Lower leg skin (tissue), 4 donors: ENCODE measurements at regions not wholly inside any gene's neighbourhood (a gene's known extent, or its start where the extent isn't known, plus 50 kb on each side); places are given as distances from the start of the nearest gene placed in this dataset.
"Not testable (repeated sequence)": the region's sequence is repeated elsewhere in the genome, so short reads cannot be mapped to it uniquely, and the experiment has no call there.

ENCODE experiments used
- DNase-seq, 2 donors: peaks; one replicate each; pipeline ENCODE4 v3.0.0-alpha.2; 2019; ENCODE audit warnings: low spot score in 2 of 2
- H3K4me3 ChIP-seq: fragments of 200-600 bp; sonication (generic); 2 replicates; pipeline ENCODE4 v1.5.1; 2017; ENCODE audit warnings: mild to moderate bottlenecking, low read depth; ENCODE audit not compliant: poor library complexity, severe bottlenecking
- CTCF ChIP-seq, 3 donors: fragments of 450-650 bp; IDR thresholded peaks; one replicate each; pipeline ENCODE4 v1.5.1; 2016; ENCODE audit warnings: antibody characterized with exemption in 3 of 3, mild to moderate bottlenecking in 3 of 3, moderate library complexity in 2 of 3
- POLR2A ChIP-seq, 2 donors: fragments of 450-650 bp; IDR thresholded peaks; one replicate each; pipeline ENCODE4 v1.6.1; 2016 to 2017; ENCODE audit warnings: antibody characterized with exemption in 2 of 2, mild to moderate bottlenecking in 1 of 2, moderate library complexity in 1 of 2
- WGBS, 2 donors: methylation state at CpG; one replicate each; pipeline ENCODE4 v1.1.5; 2018; 5-methylcytosine and 5-hydroxymethylcytosine counted together
- intact Hi-C: fragments of 100-400 bp; cut with DNase I; formaldehyde crosslinking; loops from one replicate; pipeline ENCODE4 v1.15.0; 2023; ENCODE audit warnings: low total_unique reads

- TF ChIP-seq CTCF (IDR thresholded peaks at IDR 0.05) (no peak), POLR2A (IDR thresholded peaks at IDR 0.05) (no peak)
- WGBS, 2 donors: 31 to 43% methylated on average over 4 of the region's 4 CpGs
- no peak for DNase-seq
- H3K4me3 ChIP-seq: no peak overlapping the region
- intact Hi-C loops: no loop called here
These were observed 577.0 kb upstream of the CDH11 start for GRCh38 chr16:65698791-65699321.

- TF ChIP-seq POLR2A (IDR thresholded peaks at IDR 0.05): no peak
- no peak for TF ChIP-seq CTCF (IDR thresholded peaks at IDR 0.05)
- no peak overlapping the region for H3K4me3 ChIP-seq
- intact Hi-C loops: no loop called here
- 72 to 79% methylated on average over 5 of the region's 5 CpGs for WGBS, 2 donors
- DNase-seq: no peak
These were observed 575.7 kb upstream of the CDH11 start for GRCh38 chr16:65697521-65697920.

GRCh38 chr16:65697065-65697464 lies 575.2 kb upstream of the CDH11 start:
- intact Hi-C loops: no loop called here
- WGBS, 2 donors: 80 to 81% methylated on average over 1 of the region's 1 CpG
- H3K4me3 ChIP-seq: no peak overlapping the region
- DNase-seq: no peak
- TF ChIP-seq CTCF (IDR thresholded peaks at IDR 0.05) (no peak), POLR2A (IDR thresholded peaks at IDR 0.05) (no peak)

GRCh38 chr16:65691846-65692245 lies 570.0 kb upstream of the CDH11 start:
- WGBS, 2 donors: 84 to 94% methylated on average over 4 of the region's 4 CpGs
- DNase-seq, intact Hi-C loops, H3K4me3 ChIP-seq: not testable (repeated sequence)

- intact Hi-C loops: no loop called here
- WGBS, 2 donors: 95 to 96% methylated on average over 8 of the region's 8 CpGs
- no peak for TF ChIP-seq CTCF (IDR thresholded peaks at IDR 0.05)
- TF ChIP-seq POLR2A (IDR thresholded peaks at IDR 0.05): no peak
These were observed 567.9 kb upstream of the CDH11 start for GRCh38 chr16:65689726-65690125.

GRCh38 chr16:65688301-65688700 lies 566.4 kb upstream of the CDH11 start:
- no peak overlapping the region for H3K4me3 ChIP-seq
- DNase-seq: no peak
- 84 to 95% methylated on average over 1 of the region's 1 CpG for WGBS, 2 donors
- TF ChIP-seq CTCF (IDR thresholded peaks at IDR 0.05): no peak
- TF ChIP-seq POLR2A (IDR thresholded peaks at IDR 0.05): no peak
- intact Hi-C loops: no loop called here

More at GRCh38 chr16:65689726-65690125, 567.9 kb upstream of the CDH11 start:
- no peak overlapping the region for H3K4me3 ChIP-seq
- DNase-seq: no peak
